HL-60 (cell line): ENCODE measurements at regions not wholly inside any gene's neighbourhood (a gene's known extent, or its start where the extent isn't known, plus 50 kb on each side); places are given as distances from the start of the nearest gene placed in this dataset.

Source experiments
- CTCF ChIP-seq: IDR thresholded peaks from one replicate; pipeline ENCODE4 v1.5.1; 2011; ENCODE audit warnings: low read length, control low read depth, inconsistent platforms; ENCODE audit not compliant: insufficient read depth
- GABPA ChIP-seq: IDR thresholded peaks from 2 replicates; pipeline ENCODE4 v1.6.1; 2012; ENCODE audit warnings: low read depth
- REST ChIP-seq: IDR thresholded peaks from 2 replicates; pipeline ENCODE4 v1.6.1; 2012; ENCODE audit warnings: low read depth; ENCODE audit not compliant: insufficient replicate concordance

- TF ChIP-seq REST (no peak), GABPA (no peak), CTCF (no peak)
Observed at GRCh38 chr12:90618586-90618985, 336.4 kb downstream of the CCER1 start.
